Spleen (tissue), 11 donors: ENCODE measurements at regions not wholly inside any gene's neighbourhood (a gene's known extent, or its start where the extent isn't known, plus 50 kb on each side); places are given as distances from the start of the nearest gene placed in this dataset.

Source experiments
- DNase-seq: peaks from one replicate; pipeline ENCODE4 v3.0.0-alpha.2; 2020
- H3K27ac ChIP-seq, 8 donors: fragments of 200-600 bp; sonication (generic) in 7 of 8; 1 replicate in 4 of 8; 2 replicates in 4 of 8; pipeline versions ENCODE4 v1.5.0 to v1.8.0; 2016 to 2021; ENCODE audit warnings: inconsistent platforms in 4 of 8, mild to moderate bottlenecking in 4 of 8, moderate library complexity in 1 of 8
- H3K27me3 ChIP-seq, 7 donors: fragments of 200-600 bp; sonication (generic) in 6 of 7; replicated peaks in 1 of 7; 1 replicate in 4 of 7; 2 replicates in 3 of 7; pipeline versions ENCODE4 v1.5.0 to v1.8.0; 2016 to 2021; ENCODE audit warnings: inconsistent platforms in 3 of 7, mild to moderate bottlenecking in 1 of 7
- H3K36me3 ChIP-seq, 6 donors: fragments of 200-600 bp; sonication (generic) in 5 of 6; 1 replicate in 4 of 6; 2 replicates in 2 of 6; pipeline versions ENCODE4 v1.5.0 to v1.8.0; 2016 to 2021; ENCODE audit warnings: inconsistent platforms in 2 of 6
- H3K4me1 ChIP-seq, 6 donors: fragments of 200-600 bp; sonication (generic) in 5 of 6; 1 replicate in 3 of 6; 2 replicates in 3 of 6; pipeline versions ENCODE4 v1.5.0 to v1.8.0; 2016 to 2021; ENCODE audit warnings: inconsistent platforms in 3 of 6
- H3K4me3 ChIP-seq, 8 donors: fragments of 200-600 bp; sonication (generic) in 7 of 8; 1 replicate in 4 of 8; 2 replicates in 4 of 8; pipeline versions ENCODE4 v1.5.0 to v1.8.0; 2016 to 2021; ENCODE audit warnings: inconsistent platforms in 4 of 8, mild to moderate bottlenecking in 4 of 8, moderate library complexity in 2 of 8
- H3K9me3 ChIP-seq, 8 donors: fragments of 200-600 bp; sonication (generic) in 7 of 8; 1 replicate in 4 of 8; 2 replicates in 4 of 8; pipeline versions ENCODE4 v1.5.0 to v1.8.0; 2016 to 2021; ENCODE audit warnings: inconsistent platforms in 4 of 8
- POLR2A ChIP-seq, 3 donors: fragments of 450-650 bp; IDR thresholded peaks; one replicate each; pipeline ENCODE4 v1.5.1; 2017; ENCODE audit warnings: antibody characterized with exemption in 3 of 3, mild to moderate bottlenecking in 1 of 3
- POLR2AphosphoS5 ChIP-seq, 3 donors: sonication (generic); formaldehyde crosslinking; IDR thresholded peaks; one replicate each; pipeline ENCODE4 v1.5.1; 2017; ENCODE audit warnings: antibody characterized with exemption in 3 of 3
- WGBS, 5 donors: extraction: QIAGEN DNeasy Blood & Tissue Kit in 3 of 5; methylation state at CpG; one replicate each; pipeline versions ENCODE4 v1.1.5 to v1.1.7; 2013 to 2018; 5-methylcytosine and 5-hydroxymethylcytosine counted together
- intact Hi-C: fragments of 100-400 bp; cut with DNase I; formaldehyde crosslinking; loops from one replicate; pipeline ENCODE4 v1.15.0; 2023; ENCODE audit warnings: low total_unique reads
- TF ChIP-seq, protein P1 (sequence below), 11 experiments: fragments of 200-600 bp in 7 of 11; fragments of 450-650 bp in 4 of 11; sonication (generic) in 4 of 11; IDR thresholded peaks in 8 of 11; conservative IDR thresholded peaks in 3 of 11; 1 replicate in 7 of 11; 2 replicates in 4 of 11; pipeline versions ENCODE4 v1.4.0 to v1.8.0; 2016 to 2021; ENCODE audit warnings: antibody characterized with exemption in 11 of 11, inconsistent platforms in 4 of 11, mild to moderate bottlenecking in 1 of 11
- donor health status: healthy with polysubstance abuse.
- donor health status: DM: no; HTN: no; CAD: no; lungs with moderate emphysema.
- donor health status: DM: no; HTN: no; CAD: no.
- donor health status: Bipolar disorder and iron deficiency.
- donor health status: healthy.
- donor health status: DM: no; HTN: no; CAD: no.
- donor health status: DM: yes; HTN: yes; CAD: no.

DNA sequence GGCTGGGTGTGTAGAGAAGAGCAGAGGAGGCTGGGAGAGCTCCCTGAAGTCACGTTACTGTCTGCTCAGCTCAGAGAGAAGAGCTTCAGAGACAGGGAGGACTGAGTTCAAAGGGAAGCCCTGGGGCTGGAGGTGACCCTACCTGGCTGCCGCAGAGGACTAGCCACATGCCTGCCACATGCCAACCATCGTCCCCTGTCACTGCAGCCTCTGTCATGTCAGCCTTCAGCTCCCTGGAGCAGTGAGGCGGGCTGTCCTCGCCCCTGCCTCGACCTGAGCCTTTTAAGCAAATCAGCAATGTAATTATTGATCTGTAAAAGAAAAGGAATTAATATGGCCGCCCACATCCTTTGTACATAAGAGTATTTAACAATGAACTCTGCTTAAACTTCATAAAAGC, 89.3 kb upstream of the RET start:
- 75 to 92% (median 87%) methylated on average over 4 to 7 of the region's 7 CpGs for WGBS, 5 donors
- TF ChIP-seq, protein P1, sequence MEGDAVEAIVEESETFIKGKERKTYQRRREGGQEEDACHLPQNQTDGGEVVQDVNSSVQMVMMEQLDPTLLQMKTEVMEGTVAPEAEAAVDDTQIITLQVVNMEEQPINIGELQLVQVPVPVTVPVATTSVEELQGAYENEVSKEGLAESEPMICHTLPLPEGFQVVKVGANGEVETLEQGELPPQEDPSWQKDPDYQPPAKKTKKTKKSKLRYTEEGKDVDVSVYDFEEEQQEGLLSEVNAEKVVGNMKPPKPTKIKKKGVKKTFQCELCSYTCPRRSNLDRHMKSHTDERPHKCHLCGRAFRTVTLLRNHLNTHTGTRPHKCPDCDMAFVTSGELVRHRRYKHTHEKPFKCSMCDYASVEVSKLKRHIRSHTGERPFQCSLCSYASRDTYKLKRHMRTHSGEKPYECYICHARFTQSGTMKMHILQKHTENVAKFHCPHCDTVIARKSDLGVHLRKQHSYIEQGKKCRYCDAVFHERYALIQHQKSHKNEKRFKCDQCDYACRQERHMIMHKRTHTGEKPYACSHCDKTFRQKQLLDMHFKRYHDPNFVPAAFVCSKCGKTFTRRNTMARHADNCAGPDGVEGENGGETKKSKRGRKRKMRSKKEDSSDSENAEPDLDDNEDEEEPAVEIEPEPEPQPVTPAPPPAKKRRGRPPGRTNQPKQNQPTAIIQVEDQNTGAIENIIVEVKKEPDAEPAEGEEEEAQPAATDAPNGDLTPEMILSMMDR (IDR thresholded peaks at IDR 0.05 in 8 of 11, conservative IDR thresholded peaks at IDR 0.05 in 3 of 11): no peak
- TF ChIP-seq POLR2A (IDR thresholded peaks at IDR 0.05) (no peak), POLR2AphosphoS5 (IDR thresholded peaks at IDR 0.05) (no peak)
- H3K4me1 ChIP-seq: peaks cover 0 to 3% (median 0%) of the 10 kb centered on the region in 6 donors
- no peak for DNase-seq
- H3K27me3 ChIP-seq: no peaks in the 10 kb centered on the region
- no peak overlapping the region for H3K4me3 ChIP-seq
- intact Hi-C loops: no loop called here
- no peaks in the 10 kb centered on the region for H3K9me3 ChIP-seq
- H3K36me3 ChIP-seq: no peaks in the 10 kb centered on the region
- H3K27ac ChIP-seq: no peak overlapping the region

DNA sequence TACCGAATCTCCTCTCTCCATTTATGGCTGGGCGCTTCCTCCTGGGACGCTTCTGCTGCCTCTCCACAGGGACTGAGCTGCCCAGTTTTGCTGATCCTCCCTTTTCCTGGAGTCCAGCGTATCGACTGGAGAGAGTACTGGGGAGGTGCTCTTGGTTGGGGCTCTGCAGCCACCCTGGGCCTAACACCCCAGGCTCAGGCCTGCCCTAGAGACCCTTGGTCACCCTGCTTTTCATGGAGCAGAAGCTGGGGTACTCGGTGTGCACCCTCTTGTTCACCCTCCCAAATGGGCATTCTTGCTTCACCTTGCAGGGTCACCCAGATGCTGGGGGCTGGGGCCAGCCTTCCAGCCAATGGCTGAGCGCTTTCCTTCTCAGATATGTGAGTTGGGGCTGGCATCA, 88.8 kb upstream of the RET start:
- H3K9me3 ChIP-seq: no peaks in the 10 kb centered on the region
- TF ChIP-seq, protein P1 (IDR thresholded peaks at IDR 0.05 in 8 of 11, conservative IDR thresholded peaks at IDR 0.05 in 3 of 11): no peak
- TF ChIP-seq POLR2A (IDR thresholded peaks at IDR 0.05) (no peak), POLR2AphosphoS5 (IDR thresholded peaks at IDR 0.05) (no peak)
- peak; percentile 48 for DNase-seq
- intact Hi-C loops: no loop called here
- H3K4me1 ChIP-seq: peaks cover 0 to 3% (median 0%) of the 10 kb centered on the region in 6 donors
- H3K27me3 ChIP-seq: no peaks in the 10 kb centered on the region
- H3K4me3 ChIP-seq: no peak overlapping the region
- 84 to 94% (median 90%) methylated on average over 5 to 7 of the region's 7 CpGs for WGBS, 5 donors
- no peaks in the 10 kb centered on the region for H3K36me3 ChIP-seq
- H3K27ac ChIP-seq: no peak overlapping the region

DNA sequence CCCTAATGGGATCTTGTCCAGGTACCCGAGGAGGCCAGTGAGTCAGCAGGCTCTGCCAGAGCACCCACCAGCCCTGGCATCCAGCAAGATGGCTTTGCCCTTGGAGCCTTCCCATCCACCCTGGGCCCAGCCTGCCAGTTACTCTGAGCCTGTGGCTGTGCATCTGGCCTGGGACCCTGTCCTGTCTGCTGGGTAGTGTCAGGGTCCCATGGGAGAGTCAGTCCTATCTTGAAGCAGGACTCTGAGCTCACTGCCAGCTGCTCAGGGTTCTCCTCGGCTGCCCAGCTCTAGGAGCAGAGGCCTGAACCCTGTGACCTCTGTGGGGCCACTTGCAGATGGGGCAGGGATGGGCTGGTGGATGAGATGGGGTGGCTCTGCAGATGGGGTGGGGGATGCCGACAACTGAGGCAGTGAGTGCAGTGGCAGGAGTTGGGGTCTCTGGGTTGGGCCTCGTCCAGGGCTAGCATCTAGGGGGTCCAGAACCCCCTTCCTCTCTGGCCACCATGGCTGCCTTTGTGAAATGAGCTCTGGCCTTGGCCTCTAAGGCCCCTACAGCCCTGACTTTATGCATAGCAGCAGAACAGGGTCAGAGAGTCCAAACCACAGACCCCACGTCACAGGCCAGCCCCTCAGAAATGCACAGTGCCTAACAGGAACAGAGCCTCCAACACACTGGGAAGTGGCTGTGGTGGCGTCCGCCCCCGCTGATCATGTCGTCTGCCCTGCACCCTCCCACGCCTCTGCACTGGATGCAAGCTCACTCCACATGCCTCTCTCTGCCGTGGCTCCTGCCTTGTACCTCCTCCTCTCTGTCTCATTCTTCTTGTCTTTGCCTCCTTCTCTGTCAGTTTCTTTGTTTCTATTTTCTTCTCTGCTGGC, 88.1 kb upstream of the RET start:
- Histone ChIP-seq H3K4me1 (peaks cover 0 to 3% (median 0%) of the 10 kb centered on the region in 6 donors), H3K27me3 (no peaks in the 10 kb centered on the region), H3K9me3 (no peaks in the 10 kb centered on the region), H3K27ac (no peak overlapping the region), H3K36me3 (no peaks in the 10 kb centered on the region), H3K4me3 (no peak overlapping the region)
- peak; percentile 65 for DNase-seq
- TF ChIP-seq POLR2A (IDR thresholded peaks at IDR 0.05): no peak
- TF ChIP-seq, protein P1 (IDR thresholded peaks at IDR 0.05 in 8 of 11, conservative IDR thresholded peaks at IDR 0.05 in 3 of 11): no peak
- peak in 2 of 3 donors; percentile 42 to 64 for TF ChIP-seq POLR2AphosphoS5 (IDR thresholded peaks at IDR 0.05)
- WGBS, 5 donors: 39 to 72% (median 55%) methylated on average over 8 to 11 of the region's 11 CpGs
- intact Hi-C loops: no loop called here

DNA sequence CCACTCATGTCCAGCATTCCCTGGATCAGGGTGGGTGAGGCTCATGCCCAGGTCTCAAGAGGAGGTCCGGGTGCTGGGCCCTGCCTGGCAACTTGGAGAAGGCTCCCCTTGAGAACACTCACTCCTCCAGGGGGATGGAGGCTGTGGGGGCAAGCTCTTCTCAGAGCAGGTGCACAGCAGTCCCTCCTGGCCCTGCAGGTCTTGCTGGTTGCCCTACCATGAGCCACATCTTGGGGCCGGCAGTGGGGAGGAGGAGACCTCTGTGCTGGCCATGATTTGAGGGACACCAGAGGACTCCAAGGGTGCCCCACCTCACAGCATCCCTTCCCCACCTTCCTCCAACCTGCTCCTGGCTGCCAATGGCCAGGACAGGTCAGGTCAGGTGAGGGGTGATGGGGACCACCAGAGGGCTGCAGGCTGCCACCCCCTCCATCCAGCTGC, 87.4 kb upstream of the RET start:
- Histone ChIP-seq H3K27me3 (no peaks in the 10 kb centered on the region), H3K4me3 (no peak overlapping the region), H3K4me1 (peaks cover 0 to 3% (median 0%) of the 10 kb centered on the region in 6 donors), H3K27ac (no peak overlapping the region), H3K9me3 (no peaks in the 10 kb centered on the region), H3K36me3 (no peaks in the 10 kb centered on the region)
- WGBS, 5 donors: 64 to 92% (median 81%) methylated on average over 1 to 2 of the region's 2 CpGs
- intact Hi-C loops: no loop called here
- TF ChIP-seq, protein P1 (IDR thresholded peaks at IDR 0.05 in 8 of 11, conservative IDR thresholded peaks at IDR 0.05 in 3 of 11): no peak
- TF ChIP-seq POLR2A (IDR thresholded peaks at IDR 0.05) (no peak), POLR2AphosphoS5 (IDR thresholded peaks at IDR 0.05) (no peak)
- peak; percentile 55 for DNase-seq
